ENCODE measurements at regions not wholly inside any gene's neighbourhood (a gene's known extent, or its start where the extent isn't known, plus 50 kb on each side); places are given as distances from the start of the nearest gene placed in this dataset.
"Not testable (repeated sequence)": the region's sequence is repeated elsewhere in the genome, so short reads cannot be mapped to it uniquely, and the experiment has no call there.

- H3K27ac Mint-ChIP-seq: no peak overlapping the region
- Histone ChIP-seq H3K9me3 (replicated peaks in 1 of 2; ENCODE audit: control insufficient read depth in 1 of 2, insufficient read depth in 1 of 2, low read length in 2 of 2) (no peaks in the 10 kb centered on the region), H3K4me1 (ENCODE audit: control insufficient read depth in 1 of 2, insufficient read depth in 2 of 2, low read length in 2 of 2) (no peaks in the 10 kb centered on the region), H2AFZ (ENCODE audit: insufficient read depth, low read depth, low read length, poor library complexity, severe bottlenecking) (no peak overlapping the region), H3K4me3 (replicated peaks in 1 of 3; ENCODE audit: low read depth in 2 of 3, low read length in 3 of 3) (no peak overlapping the region), H3K9ac (ENCODE audit: insufficient read depth, low read length, poor library complexity, severe bottlenecking) (no peak overlapping the region), H3K27me3 (ENCODE audit: control insufficient read depth in 2 of 2, insufficient read depth in 2 of 2, low read length in 2 of 2) (no peaks in the 10 kb centered on the region), H3K27ac (ENCODE audit: low read depth in 1 of 2, low read length in 2 of 2) (no peak overlapping the region), H3K79me2 (ENCODE audit: insufficient read depth, low read length) (no peaks in the 10 kb centered on the region), H4K20me1 (ENCODE audit: insufficient read depth, low read length) (no peaks in the 10 kb centered on the region), H3K36me3 (replicated peaks in 1 of 2; ENCODE audit: control insufficient read depth in 1 of 2, insufficient read depth in 2 of 2, low read length in 2 of 2) (no peaks in the 10 kb centered on the region), H3K4me2 (replicated peaks; ENCODE audit: extremely low read depth, low read length, poor library complexity, severe bottlenecking) (no peak overlapping the region)
- no peaks in the 10 kb centered on the region for H3K36me3 Mint-ChIP-seq
- intact Hi-C loops (cut with micrococcal nuclease): no loop called here
- no peaks in the 10 kb centered on the region for H3K27me3 Mint-ChIP-seq (ENCODE audit: low read depth in 3 of 3)
- no CpG with 5 or more reads among the region's 1 CpG for WGBS (ENCODE audit: insufficient coverage)
- TF ChIP-seq CTCF (IDR thresholded peaks at IDR 0.05): no peak
- no peak overlapping the region for H3K4me3 Mint-ChIP-seq
- H3K4me1 Mint-ChIP-seq: no peaks in the 10 kb centered on the region
- no peak for DNase-seq
- H3K9me3 Mint-ChIP-seq: peaks cover 0 to 5% (median 0%) of the 10 kb centered on the region in 7 donors
These were observed 1512.9 kb downstream of the PCDH19 start for GRCh38 chrX:98897191-98897590.

- WGBS (ENCODE audit: insufficient coverage): no CpG with 5 or more reads among the region's 6 CpGs
- H3K36me3 Mint-ChIP-seq; H4K20me1 ChIP-seq (ENCODE audit: insufficient read depth, low read length); H3K9me3 ChIP-seq (replicated peaks in 1 of 2; ENCODE audit: control insufficient read depth in 1 of 2, insufficient read depth in 1 of 2, low read length in 2 of 2); H3K27ac ChIP-seq (ENCODE audit: low read depth in 1 of 2, low read length in 2 of 2); H3K4me1 ChIP-seq (ENCODE audit: control insufficient read depth in 1 of 2, insufficient read depth in 2 of 2, low read length in 2 of 2); H3K36me3 ChIP-seq (replicated peaks in 1 of 2; ENCODE audit: control insufficient read depth in 1 of 2, insufficient read depth in 2 of 2, low read length in 2 of 2); H3K27me3 ChIP-seq (ENCODE audit: control insufficient read depth in 2 of 2, insufficient read depth in 2 of 2, low read length in 2 of 2); H3K27me3 Mint-ChIP-seq (ENCODE audit: low read depth in 3 of 3); intact Hi-C loops (cut with micrococcal nuclease); H3K4me2 ChIP-seq (replicated peaks; ENCODE audit: extremely low read depth, low read length, poor library complexity, severe bottlenecking); H3K27ac Mint-ChIP-seq; H3K9ac ChIP-seq (ENCODE audit: insufficient read depth, low read length, poor library complexity, severe bottlenecking); H3K4me3 Mint-ChIP-seq; H2AFZ ChIP-seq (ENCODE audit: insufficient read depth, low read depth, low read length, poor library complexity, severe bottlenecking); H3K4me1 Mint-ChIP-seq; DNase-seq; H3K9me3 Mint-ChIP-seq; H3K79me2 ChIP-seq (ENCODE audit: insufficient read depth, low read length); H3K4me3 ChIP-seq (replicated peaks in 1 of 3; ENCODE audit: low read depth in 2 of 3, low read length in 3 of 3): not testable (repeated sequence)
These were observed 1559.4 kb downstream of the PCDH19 start for GRCh38 chrX:98850639-98851038.
